ENCODE measurements at regions not wholly inside any gene's neighbourhood (a gene's known extent, or its start where the extent isn't known, plus 50 kb on each side); places are given as distances from the start of the nearest gene placed in this dataset.

DNA sequence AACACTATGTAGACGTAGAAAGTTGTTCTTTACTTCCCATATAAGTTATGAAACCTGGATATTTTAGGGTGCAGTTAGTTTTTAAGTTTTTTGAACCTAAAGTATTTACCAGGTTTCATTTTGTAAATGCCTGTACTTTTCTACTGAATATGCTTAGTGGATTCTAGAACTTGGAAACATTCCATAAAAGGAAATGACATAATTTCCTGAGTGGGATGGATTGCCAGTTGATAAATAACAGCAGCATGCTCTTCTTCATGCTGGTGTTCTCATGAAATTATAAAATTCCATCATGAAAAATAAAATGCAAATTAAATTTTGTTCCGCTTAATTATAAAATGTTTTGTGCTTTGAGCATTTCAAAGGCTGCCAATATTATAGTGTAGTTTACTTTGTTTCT lies 362.2 kb upstream of the PCDH20 start:
- no peak overlapping the region for H2AFZ ChIP-seq (ENCODE audit: insufficient read depth, low read length, poor library complexity)
- H3K23ac ChIP-seq (ENCODE audit: low read length): no peak overlapping the region
- H3K4ac ChIP-seq (ENCODE audit: low read depth, low read length): no peak overlapping the region
- H3K4me2 ChIP-seq (ENCODE audit: low read length): no peak overlapping the region
- no peak overlapping the region for H2BK5ac ChIP-seq (ENCODE audit: low read depth, low read length, poor library complexity)
- no peak overlapping the region for H2BK120ac ChIP-seq (ENCODE audit: insufficient read depth, low read length, poor library complexity)
- no CpG with 5 or more reads among the region's 2 CpGs for WGBS (ENCODE audit: extremely low coverage, insufficient coverage, insufficient read length)
- H3K18ac ChIP-seq (ENCODE audit: low read length): no peak overlapping the region
- no peak overlapping the region for H3K14ac ChIP-seq (ENCODE audit: low read length)
- no peak overlapping the region for H3K4me3 ChIP-seq (ENCODE audit: low read depth, low read length)
- no peak overlapping the region for H4K91ac ChIP-seq (ENCODE audit: low read depth, low read length)
- H2AK5ac ChIP-seq (ENCODE audit: low read length): no peak overlapping the region
- H3K79me1 ChIP-seq (ENCODE audit: low read length): no peaks in the 10 kb centered on the region
- H3K9me3 ChIP-seq (ENCODE audit: insufficient read depth, low read depth, low read length): no peaks in the 10 kb centered on the region
- H3K4me1 ChIP-seq (ENCODE audit: control insufficient read depth in 1 of 2, insufficient read depth in 2 of 2, low read length in 2 of 2): no peaks in the 10 kb centered on the region
- H2BK12ac ChIP-seq (ENCODE audit: low read length): no peak overlapping the region
- DNase-seq: no peak
- no peak overlapping the region for H4K12ac ChIP-seq (ENCODE audit: low read depth, low read length)
- no peak overlapping the region for H4K8ac ChIP-seq (ENCODE audit: low read depth, low read length)
- no peaks in the 10 kb centered on the region for H3K79me2 ChIP-seq (ENCODE audit: control insufficient read depth, insufficient read depth, low read length, poor library complexity)
- no peaks in the 10 kb centered on the region for H3K36me3 ChIP-seq (ENCODE audit: control insufficient read depth in 1 of 2, insufficient read depth in 2 of 2, low read length in 2 of 2)
- no peak overlapping the region for H3K9ac ChIP-seq (ENCODE audit: low read length)
- H3K27me3 ChIP-seq (ENCODE audit: insufficient read depth, low read length): no peaks in the 10 kb centered on the region
- H3K27ac ChIP-seq (ENCODE audit: low read depth, low read length): no peak overlapping the region

DNA sequence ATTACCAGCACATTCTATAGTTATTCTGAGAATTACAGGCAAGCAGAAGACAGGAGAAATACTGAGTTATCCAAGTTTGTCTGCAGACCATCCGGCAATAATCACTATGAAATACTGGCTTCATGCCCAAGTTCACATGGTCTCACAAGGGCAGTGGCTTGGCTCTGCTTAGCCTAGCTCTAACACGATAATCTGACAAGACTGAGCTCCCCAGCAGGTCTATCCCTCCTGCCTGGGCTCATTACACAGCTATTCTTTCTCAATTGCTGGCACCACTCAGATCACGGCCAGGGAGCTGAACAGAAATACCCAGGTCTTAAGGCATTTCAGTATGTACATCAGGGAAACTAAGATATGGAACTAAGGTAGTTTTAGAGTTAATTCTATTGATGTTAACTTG lies 361.6 kb upstream of the PCDH20 start:
- no peak for DNase-seq
- H4K12ac ChIP-seq (ENCODE audit: low read depth, low read length): peak overlapping the region; percentile 47
- H3K9me3 ChIP-seq (ENCODE audit: insufficient read depth, low read depth, low read length): no peaks in the 10 kb centered on the region
- H3K4ac ChIP-seq (ENCODE audit: low read depth, low read length): no peak overlapping the region
- H3K23ac ChIP-seq (ENCODE audit: low read length): no peak overlapping the region
- no peak overlapping the region for H2BK12ac ChIP-seq (ENCODE audit: low read length)
- H3K4me2 ChIP-seq (ENCODE audit: low read length): no peak overlapping the region
- H3K36me3 ChIP-seq (ENCODE audit: control insufficient read depth in 1 of 2, insufficient read depth in 2 of 2, low read length in 2 of 2): no peaks in the 10 kb centered on the region
- no peaks in the 10 kb centered on the region for H3K79me1 ChIP-seq (ENCODE audit: low read length)
- H3K4me3 ChIP-seq (ENCODE audit: low read depth, low read length): no peak overlapping the region
- H3K4me1 ChIP-seq (ENCODE audit: control insufficient read depth in 1 of 2, insufficient read depth in 2 of 2, low read length in 2 of 2): no peaks in the 10 kb centered on the region
- H3K79me2 ChIP-seq (ENCODE audit: control insufficient read depth, insufficient read depth, low read length, poor library complexity): no peaks in the 10 kb centered on the region
- H3K27ac ChIP-seq (ENCODE audit: low read depth, low read length): no peak overlapping the region
- H3K27me3 ChIP-seq (ENCODE audit: insufficient read depth, low read length): no peaks in the 10 kb centered on the region
- H2AFZ ChIP-seq (ENCODE audit: insufficient read depth, low read length, poor library complexity): no peak overlapping the region
- no peak overlapping the region for H3K14ac ChIP-seq (ENCODE audit: low read length)
- no peak overlapping the region for H2AK5ac ChIP-seq (ENCODE audit: low read length)
- no peak overlapping the region for H4K91ac ChIP-seq (ENCODE audit: low read depth, low read length)
- H3K18ac ChIP-seq (ENCODE audit: low read length): no peak overlapping the region
- no peak overlapping the region for H3K9ac ChIP-seq (ENCODE audit: low read length)
- no peak overlapping the region for H2BK5ac ChIP-seq (ENCODE audit: low read depth, low read length, poor library complexity)
- no CpG with 5 or more reads among the region's 3 CpGs for WGBS (ENCODE audit: extremely low coverage, insufficient coverage, insufficient read length)
- H2BK120ac ChIP-seq (ENCODE audit: insufficient read depth, low read length, poor library complexity): no peak overlapping the region
- no peak overlapping the region for H4K8ac ChIP-seq (ENCODE audit: low read depth, low read length)

DNA sequence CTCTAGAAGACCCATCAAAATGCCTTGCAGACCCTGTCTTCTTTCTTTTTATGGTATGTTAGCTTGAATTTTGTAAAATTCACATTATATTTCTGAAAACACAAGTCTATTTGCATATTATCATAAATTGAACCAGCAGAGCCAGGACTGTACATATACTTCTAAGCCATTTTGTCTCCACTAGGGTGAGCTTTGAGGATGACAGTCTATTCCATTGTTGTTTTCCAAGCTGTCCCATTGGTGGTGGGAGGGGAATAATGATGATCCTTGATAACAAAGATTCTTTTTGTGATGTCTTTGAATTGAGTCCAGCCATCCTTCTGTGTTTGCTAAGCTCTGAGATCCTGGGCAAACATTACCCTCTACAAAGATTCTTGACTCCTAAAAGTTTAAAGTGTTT lies 359.3 kb upstream of the PCDH20 start:
- Histone ChIP-seq H3K9ac (ENCODE audit: low read length) (no peak overlapping the region), H4K8ac (ENCODE audit: low read depth, low read length) (no peak overlapping the region), H4K91ac (ENCODE audit: low read depth, low read length) (no peak overlapping the region), H3K9me3 (ENCODE audit: insufficient read depth, low read depth, low read length) (no peaks in the 10 kb centered on the region), H3K23ac (ENCODE audit: low read length) (no peak overlapping the region), H2BK120ac (ENCODE audit: insufficient read depth, low read length, poor library complexity) (no peak overlapping the region), H3K18ac (ENCODE audit: low read length) (no peak overlapping the region), H3K4ac (ENCODE audit: low read depth, low read length) (no peak overlapping the region), H4K12ac (ENCODE audit: low read depth, low read length) (no peak overlapping the region), H3K36me3 (ENCODE audit: control insufficient read depth in 1 of 2, insufficient read depth in 2 of 2, low read length in 2 of 2) (no peaks in the 10 kb centered on the region), H3K79me1 (ENCODE audit: low read length) (no peaks in the 10 kb centered on the region), H3K27ac (ENCODE audit: low read depth, low read length) (no peak overlapping the region), H3K27me3 (ENCODE audit: insufficient read depth, low read length) (no peaks in the 10 kb centered on the region), H2AK5ac (ENCODE audit: low read length) (no peak overlapping the region), H3K14ac (ENCODE audit: low read length) (no peak overlapping the region), H3K4me1 (ENCODE audit: control insufficient read depth in 1 of 2, insufficient read depth in 2 of 2, low read length in 2 of 2) (no peaks in the 10 kb centered on the region), H3K4me3 (ENCODE audit: low read depth, low read length) (no peak overlapping the region), H3K4me2 (ENCODE audit: low read length) (no peak overlapping the region), H2BK12ac (ENCODE audit: low read length) (no peak overlapping the region), H3K79me2 (ENCODE audit: control insufficient read depth, insufficient read depth, low read length, poor library complexity) (no peaks in the 10 kb centered on the region), H2AFZ (ENCODE audit: insufficient read depth, low read length, poor library complexity) (no peak overlapping the region), H2BK5ac (ENCODE audit: low read depth, low read length, poor library complexity) (no peak overlapping the region)
- DNase-seq: no peak

DNA sequence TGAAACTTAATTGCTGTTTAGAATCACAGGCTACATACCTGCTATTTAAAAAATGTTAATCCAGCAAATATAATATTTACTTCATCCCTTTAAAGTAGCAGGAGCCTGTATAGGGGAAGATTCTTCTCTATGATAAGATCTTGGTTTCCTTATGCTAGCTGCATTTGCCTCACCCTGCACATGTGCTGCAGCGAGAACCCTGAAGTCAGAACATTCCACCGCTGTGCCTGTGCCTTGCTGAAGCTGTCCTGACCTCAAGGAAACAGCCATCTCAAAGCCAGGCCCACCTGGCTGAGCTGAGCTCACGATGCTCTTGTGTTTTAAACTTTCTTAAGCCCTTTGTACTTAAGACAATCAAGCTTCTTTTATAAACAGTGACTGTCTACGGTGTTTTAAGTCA lies 355.0 kb upstream of the PCDH20 start:
- Histone ChIP-seq H3K4ac (ENCODE audit: low read depth, low read length) (no peak overlapping the region), H3K27me3 (ENCODE audit: insufficient read depth, low read length) (no peaks in the 10 kb centered on the region), H3K4me2 (ENCODE audit: low read length) (no peak overlapping the region), H2AK5ac (ENCODE audit: low read length) (no peak overlapping the region), H2BK120ac (ENCODE audit: insufficient read depth, low read length, poor library complexity) (no peak overlapping the region), H3K36me3 (ENCODE audit: control insufficient read depth in 1 of 2, insufficient read depth in 2 of 2, low read length in 2 of 2) (no peaks in the 10 kb centered on the region), H2BK5ac (ENCODE audit: low read depth, low read length, poor library complexity) (no peak overlapping the region), H3K9ac (ENCODE audit: low read length) (no peak overlapping the region), H2AFZ (ENCODE audit: insufficient read depth, low read length, poor library complexity) (no peak overlapping the region), H3K14ac (ENCODE audit: low read length) (no peak overlapping the region), H3K18ac (ENCODE audit: low read length) (no peak overlapping the region), H3K4me3 (ENCODE audit: low read depth, low read length) (no peak overlapping the region), H4K12ac (ENCODE audit: low read depth, low read length) (no peak overlapping the region), H3K9me3 (ENCODE audit: insufficient read depth, low read depth, low read length) (no peaks in the 10 kb centered on the region), H3K23ac (ENCODE audit: low read length) (no peak overlapping the region), H4K8ac (ENCODE audit: low read depth, low read length) (no peak overlapping the region), H3K4me1 (ENCODE audit: control insufficient read depth in 1 of 2, insufficient read depth in 2 of 2, low read length in 2 of 2) (no peaks in the 10 kb centered on the region), H3K79me1 (ENCODE audit: low read length) (no peaks in the 10 kb centered on the region), H3K79me2 (ENCODE audit: control insufficient read depth, insufficient read depth, low read length, poor library complexity) (no peaks in the 10 kb centered on the region), H3K27ac (ENCODE audit: low read depth, low read length) (no peak overlapping the region), H4K91ac (ENCODE audit: low read depth, low read length) (no peak overlapping the region), H2BK12ac (ENCODE audit: low read length) (no peak overlapping the region)
- peak in 1 of 2 donors; percentile 2 for DNase-seq
- no CpG with 5 or more reads among the region's 4 CpGs for WGBS (ENCODE audit: extremely low coverage, insufficient coverage, insufficient read length)

DNA sequence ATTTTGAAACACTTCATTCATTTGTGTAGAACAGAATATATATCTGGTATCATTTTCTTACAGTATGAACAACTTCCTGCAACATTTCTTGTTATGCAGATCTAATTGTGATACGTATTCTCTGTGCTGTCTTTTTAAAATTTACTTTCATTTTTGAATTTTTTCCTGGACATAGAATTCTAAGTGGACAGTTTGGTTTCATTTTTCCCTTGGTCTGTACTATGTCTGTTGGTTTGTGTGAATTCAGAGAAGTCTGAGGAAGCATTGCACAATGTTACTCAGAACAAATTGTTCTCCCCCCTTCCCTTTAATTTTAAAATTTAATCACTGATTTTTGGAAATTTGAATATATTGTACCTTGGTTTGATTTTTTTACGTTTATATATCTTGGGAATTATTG lies 352.5 kb upstream of the PCDH20 start:
- Histone ChIP-seq H3K9me3 (ENCODE audit: insufficient read depth, low read depth, low read length) (peaks cover 2% of the 10 kb centered on the region), H3K27me3 (ENCODE audit: insufficient read depth, low read length) (no peaks in the 10 kb centered on the region), H3K4ac (ENCODE audit: low read depth, low read length) (no peak overlapping the region), H3K27ac (ENCODE audit: low read depth, low read length) (no peak overlapping the region), H2BK120ac (ENCODE audit: insufficient read depth, low read length, poor library complexity) (no peak overlapping the region), H2BK12ac (ENCODE audit: low read length) (no peak overlapping the region), H3K18ac (ENCODE audit: low read length) (no peak overlapping the region), H2AFZ (ENCODE audit: insufficient read depth, low read length, poor library complexity) (no peak overlapping the region), H4K12ac (ENCODE audit: low read depth, low read length) (no peak overlapping the region), H2BK5ac (ENCODE audit: low read depth, low read length, poor library complexity) (no peak overlapping the region), H4K91ac (ENCODE audit: low read depth, low read length) (no peak overlapping the region), H3K14ac (ENCODE audit: low read length) (no peak overlapping the region), H3K79me2 (ENCODE audit: control insufficient read depth, insufficient read depth, low read length, poor library complexity) (no peaks in the 10 kb centered on the region), H3K4me3 (ENCODE audit: low read depth, low read length) (no peak overlapping the region), H3K4me2 (ENCODE audit: low read length) (no peak overlapping the region), H3K4me1 (ENCODE audit: control insufficient read depth in 1 of 2, insufficient read depth in 2 of 2, low read length in 2 of 2) (no peaks in the 10 kb centered on the region), H3K36me3 (ENCODE audit: control insufficient read depth in 1 of 2, insufficient read depth in 2 of 2, low read length in 2 of 2) (no peaks in the 10 kb centered on the region), H3K9ac (ENCODE audit: low read length) (no peak overlapping the region), H4K8ac (ENCODE audit: low read depth, low read length) (no peak overlapping the region), H2AK5ac (ENCODE audit: low read length) (no peak overlapping the region), H3K79me1 (ENCODE audit: low read length) (no peaks in the 10 kb centered on the region), H3K23ac (ENCODE audit: low read length) (no peak overlapping the region)
- WGBS (ENCODE audit: extremely low coverage, insufficient coverage, insufficient read length): no CpG with 5 or more reads among the region's 2 CpGs
- DNase-seq: no peak
